ENCODE measurements at regions not wholly inside any gene's neighbourhood (a gene's known extent, or its start where the extent isn't known, plus 50 kb on each side); places are given as distances from the start of the nearest gene placed in this dataset.

DNA sequence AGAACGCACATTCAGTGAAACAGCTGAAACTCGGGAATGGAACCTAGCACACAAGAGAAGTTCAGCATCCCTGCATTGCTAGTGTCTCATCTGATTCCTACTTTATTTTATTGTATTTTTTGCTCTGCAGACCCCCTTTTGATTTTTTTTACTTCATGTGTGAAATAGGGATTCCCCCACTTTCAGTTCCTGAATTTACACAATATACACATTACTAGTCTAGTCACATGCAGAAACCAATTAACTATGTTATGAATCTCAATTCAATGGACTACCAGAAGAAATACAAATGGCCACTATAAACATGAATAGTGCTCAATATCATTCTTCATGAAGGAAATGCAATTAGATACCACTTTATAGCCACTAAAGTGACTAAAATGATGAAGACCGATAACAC is 386.1 kb upstream of the COBL start:
- H3K4me1 ChIP-seq, result peaks cover 3% of the 10 kb centered on the region
- H3K9me3 ChIP-seq, result no peaks in the 10 kb centered on the region
- H3K4me3 ChIP-seq, result no peak overlapping the region
- no peak for DNase-seq
- 69 to 76% methylated on average over 3 of the region's 3 CpGs for WGBS, 2 donors
- no peaks in the 10 kb centered on the region for H3K27me3 ChIP-seq
- TF ChIP-seq CTCF (IDR thresholded peaks at IDR 0.05), result no peak
- no peak for TF ChIP-seq POLR2A (IDR thresholded peaks at IDR 0.05)
- intact Hi-C loops (cut with DNase I; ENCODE audit: low total_unique reads), result no loop called here
- H3K36me3 ChIP-seq (ENCODE audit: low read depth, missing control alignments), result no peaks in the 10 kb centered on the region
- H3K27ac ChIP-seq, result no peak overlapping the region

DNA sequence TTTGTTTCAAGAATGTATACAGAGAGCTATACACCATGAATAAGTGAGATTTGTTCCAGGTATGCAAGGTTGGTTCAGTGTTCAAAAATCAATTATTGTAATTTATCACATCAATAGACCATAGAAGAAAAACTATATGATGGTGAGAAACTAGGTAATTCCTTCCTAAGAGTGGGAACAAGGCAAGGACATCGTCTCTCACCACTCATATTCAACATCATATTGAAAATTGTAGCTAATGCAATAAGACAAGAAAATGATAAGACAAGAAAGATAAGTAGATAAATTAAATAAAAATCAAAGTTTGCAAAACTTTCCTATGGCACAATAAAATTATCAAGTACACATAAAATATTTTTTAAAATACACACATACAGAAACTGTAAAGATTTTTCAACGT is 385.3 kb upstream of the COBL start:
- WGBS, 2 donors, result 86 to 90% methylated on average over 2 of the region's 2 CpGs
- intact Hi-C loops (cut with DNase I; ENCODE audit: low total_unique reads), result no loop called here
- Histone ChIP-seq H3K36me3 (ENCODE audit: low read depth, missing control alignments) (no peaks in the 10 kb centered on the region), H3K4me3 (no peak overlapping the region), H3K27ac (no peak overlapping the region), H3K4me1 (peaks cover 3% of the 10 kb centered on the region), H3K9me3 (no peaks in the 10 kb centered on the region), H3K27me3 (no peaks in the 10 kb centered on the region)
- no peak for DNase-seq
- TF ChIP-seq CTCF (IDR thresholded peaks at IDR 0.05), result no peak
- TF ChIP-seq POLR2A (IDR thresholded peaks at IDR 0.05), result no peak

DNA sequence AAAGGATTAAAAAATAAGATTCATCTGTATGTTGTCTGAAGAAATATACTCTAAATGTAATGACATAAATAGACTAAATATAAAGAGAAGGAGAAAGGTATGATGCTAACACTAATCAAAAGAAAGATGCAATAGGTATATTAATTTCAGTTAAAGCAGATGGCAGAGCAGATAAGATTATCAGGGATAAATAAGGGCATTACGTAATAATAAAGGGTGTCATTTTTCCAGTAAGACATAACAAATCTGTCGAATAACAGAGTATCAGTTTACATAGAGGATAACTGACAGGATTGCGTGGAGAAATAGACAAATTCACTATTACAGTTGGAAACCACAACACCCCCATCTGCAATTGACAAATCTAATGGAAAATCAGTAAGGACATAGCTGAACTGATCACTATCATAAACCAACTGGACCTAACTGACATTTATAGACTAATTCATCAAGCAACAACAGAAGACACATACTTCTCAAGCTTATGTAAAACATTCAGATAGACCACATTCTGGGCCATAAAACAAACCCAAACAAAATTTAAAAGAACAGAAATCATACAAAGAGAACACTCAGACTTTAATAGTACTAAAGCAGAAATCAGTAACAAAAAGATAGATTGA is 384.1 kb upstream of the COBL start:
- Histone ChIP-seq H3K27me3 (no peaks in the 10 kb centered on the region), H3K9me3 (no peaks in the 10 kb centered on the region), H3K4me1 (no peaks in the 10 kb centered on the region), H3K4me3 (no peak overlapping the region), H3K36me3 (ENCODE audit: low read depth, missing control alignments) (no peaks in the 10 kb centered on the region), H3K27ac (no peak overlapping the region)
- TF ChIP-seq CTCF (IDR thresholded peaks at IDR 0.05) (no peak), POLR2A (IDR thresholded peaks at IDR 0.05) (no peak)
- 74 to 78% methylated on average over 3 of the region's 3 CpGs for WGBS, 2 donors
- no peak for DNase-seq
- intact Hi-C loops (cut with DNase I; ENCODE audit: low total_unique reads), result no loop called here

DNA sequence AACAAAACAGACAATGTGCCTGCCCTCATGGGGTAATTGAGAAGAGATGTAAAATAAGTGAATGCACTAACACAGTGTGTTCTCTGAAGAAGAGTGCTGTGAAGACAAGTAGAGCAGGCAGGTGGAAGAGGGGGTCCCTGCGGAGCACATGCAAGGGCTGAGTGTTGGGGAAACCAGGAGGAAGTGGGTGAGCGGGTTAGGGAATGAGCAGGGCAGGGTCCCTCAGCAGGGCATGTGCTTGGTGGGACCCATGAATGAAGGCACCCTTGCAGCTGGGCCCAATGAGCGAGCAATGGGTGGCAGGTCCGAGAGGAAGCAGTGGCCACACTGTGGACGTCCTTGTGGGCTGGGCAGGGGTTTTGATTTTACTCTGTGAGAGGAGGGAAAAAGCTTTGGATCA is 376.6 kb upstream of the COBL start:
- TF ChIP-seq POLR2A (IDR thresholded peaks at IDR 0.05) (no peak), CTCF (IDR thresholded peaks at IDR 0.05) (no peak)
- Histone ChIP-seq H3K4me3 (no peak overlapping the region), H3K27ac (no peak overlapping the region), H3K27me3 (no peaks in the 10 kb centered on the region), H3K9me3 (no peaks in the 10 kb centered on the region), H3K36me3 (ENCODE audit: low read depth, missing control alignments) (no peaks in the 10 kb centered on the region), H3K4me1 (no peaks in the 10 kb centered on the region)
- intact Hi-C loops (cut with DNase I; ENCODE audit: low total_unique reads), result no loop called here
- DNase-seq, result no peak
- WGBS, 2 donors, result 79 to 85% methylated on average over 5 of the region's 5 CpGs

GRCh38 chr7:51689547-51689946 is 372.9 kb upstream of the COBL start:
- intact Hi-C loops (cut with DNase I; ENCODE audit: low total_unique reads), result no loop called here
- WGBS, 2 donors, result 86 to 87% methylated on average over 3 of the region's 3 CpGs

More at GRCh38 chr7:51689547-51689946, 372.9 kb upstream of the COBL start:
- H3K9me3 ChIP-seq, result no peaks in the 10 kb centered on the region
- no peak overlapping the region for H3K27ac ChIP-seq
- DNase-seq, result no peak
- no peak overlapping the region for H3K4me3 ChIP-seq
- no peaks in the 10 kb centered on the region for H3K4me1 ChIP-seq
- no peaks in the 10 kb centered on the region for H3K27me3 ChIP-seq
- H3K36me3 ChIP-seq (ENCODE audit: low read depth, missing control alignments), result no peaks in the 10 kb centered on the region
- TF ChIP-seq CTCF (IDR thresholded peaks at IDR 0.05), result no peak
- no peak for TF ChIP-seq POLR2A (IDR thresholded peaks at IDR 0.05)

Data from testis (tissue), 2 donors.